SK-N-SH treated with all-trans-retinoic acid at 6 μM for 48 hours (cell line): ENCODE measurements at regions not wholly inside any gene's neighbourhood (a gene's known extent, or its start where the extent isn't known, plus 50 kb on each side); places are given as distances from the start of the nearest gene placed in this dataset.

Source experiments
- BACH2 ChIP-seq: fragments of 250-450 bp; sonication (Bioruptor Pico); IDR thresholded peaks from 2 replicates; pipeline ENCODE4 v1.9.0; 2021; ENCODE audit warnings: mild to moderate bottlenecking, borderline replicate concordance
- ESRRG ChIP-seq: fragments of 250-450 bp; sonication (Bioruptor Pico); IDR thresholded peaks from 2 replicates; pipeline ENCODE4 v1.6.1; 2021; ENCODE audit warnings: mild to moderate bottlenecking
- OSR1 ChIP-seq: fragments of 250-450 bp; sonication (Bioruptor Pico); IDR thresholded peaks from 2 replicates; pipeline ENCODE4 v1.8.0; 2022; ENCODE audit warnings: moderate library complexity, mild to moderate bottlenecking, inconsistent platforms
- PPARA ChIP-seq: fragments of 250-450 bp; sonication (Bioruptor Pico); IDR thresholded peaks from 2 replicates; pipeline ENCODE4 v1.5.0; 2020; ENCODE audit warnings: mild to moderate bottlenecking, borderline replicate concordance
- RARB ChIP-seq: fragments of 250-450 bp; sonication (Bioruptor Pico); IDR thresholded peaks from 2 replicates; pipeline ENCODE4 v1.8.0; 2021; ENCODE audit warnings: mild to moderate bottlenecking, moderate library complexity
- TCF4 ChIP-seq: fragments of 250-450 bp; sonication (Bioruptor Pico); IDR thresholded peaks from 2 replicates; pipeline ENCODE4 v1.8.0; 2021; ENCODE audit warnings: mild to moderate bottlenecking, moderate library complexity, borderline replicate concordance
- TOX ChIP-seq: fragments of 250-450 bp; sonication (Bioruptor Pico); IDR thresholded peaks from 2 replicates; pipeline ENCODE4 v1.8.0; 2021; ENCODE audit warnings: mild to moderate bottlenecking, moderate library complexity, borderline replicate concordance
- ZFP30 ChIP-seq: fragments of 450-650 bp; formaldehyde crosslinking; IDR thresholded peaks from 2 replicates; pipeline ENCODE4 v1.5.0; 2022; ENCODE audit warnings: mild to moderate bottlenecking, moderate library complexity
- ZNF565 ChIP-seq: fragments of 450-650 bp; formaldehyde crosslinking; conservative IDR thresholded peaks from 2 replicates; pipeline ENCODE4 v1.5.0; 2020; ENCODE audit warnings: low read depth, mild to moderate bottlenecking, moderate library complexity
- ZNF70 ChIP-seq: fragments of 450-650 bp; formaldehyde crosslinking; IDR thresholded peaks from 2 replicates; pipeline ENCODE4 v1.5.0; 2020; ENCODE audit warnings: mild to moderate bottlenecking, moderate library complexity
- TF ChIP-seq, protein P1 (sequence below): fragments of 250-450 bp; sonication (Bioruptor Pico); IDR thresholded peaks from 2 replicates; pipeline ENCODE4 v1.8.0; 2020; ENCODE audit warnings: mild to moderate bottlenecking, moderate library complexity, borderline replicate concordance

- TF ChIP-seq RARB (CRISPR knock-in tag) (no peak), ZNF70 (CRISPR knock-in tag) (no peak), TCF4 (CRISPR knock-in tag) (no peak), ZNF565 (CRISPR knock-in tag) (no peak), OSR1 (CRISPR knock-in tag) (no peak), ZFP30 (CRISPR knock-in tag) (no peak), BACH2 (CRISPR knock-in tag) (no peak), ESRRG (no peak), TOX (CRISPR knock-in tag) (no peak), PPARA (no peak)
- TF ChIP-seq, protein P1, sequence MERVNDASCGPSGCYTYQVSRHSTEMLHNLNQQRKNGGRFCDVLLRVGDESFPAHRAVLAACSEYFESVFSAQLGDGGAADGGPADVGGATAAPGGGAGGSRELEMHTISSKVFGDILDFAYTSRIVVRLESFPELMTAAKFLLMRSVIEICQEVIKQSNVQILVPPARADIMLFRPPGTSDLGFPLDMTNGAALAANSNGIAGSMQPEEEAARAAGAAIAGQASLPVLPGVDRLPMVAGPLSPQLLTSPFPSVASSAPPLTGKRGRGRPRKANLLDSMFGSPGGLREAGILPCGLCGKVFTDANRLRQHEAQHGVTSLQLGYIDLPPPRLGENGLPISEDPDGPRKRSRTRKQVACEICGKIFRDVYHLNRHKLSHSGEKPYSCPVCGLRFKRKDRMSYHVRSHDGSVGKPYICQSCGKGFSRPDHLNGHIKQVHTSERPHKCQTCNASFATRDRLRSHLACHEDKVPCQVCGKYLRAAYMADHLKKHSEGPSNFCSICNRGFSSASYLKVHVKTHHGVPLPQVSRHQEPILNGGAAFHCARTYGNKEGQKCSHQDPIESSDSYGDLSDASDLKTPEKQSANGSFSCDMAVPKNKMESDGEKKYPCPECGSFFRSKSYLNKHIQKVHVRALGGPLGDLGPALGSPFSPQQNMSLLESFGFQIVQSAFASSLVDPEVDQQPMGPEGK, result no peak
These were observed 281.3 kb upstream of the NPAP1 start for GRCh38 chr15:24394303-24394702.
